GM18868 (cell line): ENCODE measurements at regions not wholly inside any gene's neighbourhood (a gene's known extent, or its start where the extent isn't known, plus 50 kb on each side); places are given as distances from the start of the nearest gene placed in this dataset.

ENCODE experiments used
- ATAC-seq: cut with Tn5 transposase; IDR thresholded peaks from one replicate; pipeline ENCODE4 v1.9.1; 2021; ENCODE audit warnings: mild to moderate bottlenecking, moderate library complexity; ENCODE audit not compliant: unreplicated experiment

DNA sequence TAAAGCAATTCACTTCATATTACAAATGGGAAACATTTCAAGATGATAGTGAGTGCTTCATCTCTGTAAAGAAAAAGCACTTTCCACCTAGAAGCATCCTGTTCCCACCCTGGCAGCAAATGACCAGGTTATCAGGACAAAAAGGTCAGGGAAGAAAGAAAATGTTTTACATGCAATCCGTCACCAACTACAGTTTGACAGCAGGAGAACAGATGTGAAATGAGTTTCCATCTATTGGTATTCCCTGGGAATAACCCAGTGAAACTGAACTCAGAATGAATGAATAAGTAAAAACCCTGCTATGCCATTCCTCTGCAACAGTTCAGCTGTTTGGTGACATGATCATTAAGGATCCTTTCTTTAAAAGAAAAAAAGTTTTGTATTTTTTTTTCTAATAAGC lies 67.6 kb downstream of the HTR1A start:
- no peak for ATAC-seq

- ATAC-seq: no peak
Observed at GRCh38 chr5:63878788-63879187, 83.5 kb downstream of the HTR1A start.

DNA sequence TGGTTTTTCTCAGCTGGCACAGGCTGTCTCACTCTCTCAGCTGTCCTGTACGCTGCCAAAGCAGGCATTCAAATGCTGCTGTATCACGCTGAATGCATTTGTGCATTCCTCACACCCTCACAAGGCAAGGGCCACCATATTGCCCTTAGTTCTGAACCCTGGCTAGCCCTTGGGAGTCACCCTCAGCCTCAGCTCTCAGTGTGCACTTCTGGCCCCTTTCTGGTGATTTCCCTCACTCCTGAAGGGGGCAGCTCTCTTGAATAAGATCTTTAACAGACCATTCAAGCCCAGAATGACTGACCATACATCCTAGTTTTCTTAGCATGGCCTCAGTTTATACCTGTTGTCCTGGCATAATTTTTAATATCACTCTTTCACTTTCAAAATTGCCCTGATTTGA lies 84.3 kb downstream of the HTR1A start:
- ATAC-seq: no peak

GRCh38 chr5:63860379-63860778 lies 101.9 kb downstream of the HTR1A start:
- ATAC-seq: no peak

DNA sequence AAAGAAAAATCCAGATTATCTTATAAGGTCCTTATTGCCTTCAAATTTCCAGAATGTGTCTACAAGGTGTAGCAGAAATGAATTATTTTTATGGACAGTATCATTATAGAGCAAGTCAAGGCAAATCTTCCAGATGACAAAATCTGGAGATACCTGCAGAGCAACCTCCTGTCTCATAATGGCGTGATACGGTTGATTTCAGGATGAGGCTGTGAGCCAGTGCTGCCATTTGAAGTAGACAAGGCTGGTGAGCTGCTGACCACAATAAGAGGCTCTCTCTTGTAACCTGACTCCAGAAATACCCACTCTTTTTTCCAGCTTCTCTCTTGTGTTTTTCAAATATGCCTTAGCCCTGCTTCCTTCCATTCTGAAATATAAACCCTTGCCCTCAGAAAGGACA lies 108.2 kb downstream of the HTR1A start:
- ATAC-seq: no peak

- no peak for ATAC-seq
Observed at GRCh38 chr5:63843190-63843589, 119.1 kb downstream of the HTR1A start.

DNA sequence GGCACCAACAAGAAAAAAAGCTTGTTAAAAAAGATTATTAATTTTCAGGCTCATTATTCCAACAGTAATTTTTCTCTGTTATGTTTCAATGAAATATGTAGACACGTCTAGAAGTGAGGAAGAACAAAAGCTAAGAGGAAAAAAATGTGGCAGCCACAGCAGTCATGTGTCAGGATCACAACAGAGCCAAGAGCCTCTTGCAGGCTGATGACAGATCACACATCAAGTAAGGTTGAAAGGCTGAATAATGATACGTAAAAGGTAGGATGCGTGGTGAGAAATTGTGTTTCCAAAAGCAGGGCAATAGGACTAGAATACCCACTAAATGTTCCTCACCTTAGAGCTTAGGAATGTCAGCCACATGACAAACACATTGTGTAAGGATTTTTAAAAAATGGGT lies 124.8 kb downstream of the HTR1A start:
- ATAC-seq: no peak

DNA sequence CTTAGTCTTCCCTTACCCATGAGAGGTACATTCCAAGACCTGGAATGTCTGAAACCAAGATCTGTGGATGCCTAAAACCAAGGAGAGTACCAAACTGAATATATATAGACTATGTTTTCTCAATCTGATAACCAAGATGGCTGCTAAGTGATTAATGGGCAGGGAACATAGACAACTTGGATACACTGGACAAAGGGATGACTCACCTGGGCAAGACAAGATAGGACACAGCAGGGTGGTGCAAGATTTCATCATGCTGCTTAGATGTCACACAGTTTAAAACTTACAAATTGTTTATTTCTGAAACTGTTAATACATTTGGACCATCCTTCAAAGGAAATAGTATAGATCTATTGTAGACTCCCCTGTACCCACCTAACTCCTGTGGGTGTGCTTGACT lies 130.9 kb downstream of the HTR1A start:
- no peak for ATAC-seq

DNA sequence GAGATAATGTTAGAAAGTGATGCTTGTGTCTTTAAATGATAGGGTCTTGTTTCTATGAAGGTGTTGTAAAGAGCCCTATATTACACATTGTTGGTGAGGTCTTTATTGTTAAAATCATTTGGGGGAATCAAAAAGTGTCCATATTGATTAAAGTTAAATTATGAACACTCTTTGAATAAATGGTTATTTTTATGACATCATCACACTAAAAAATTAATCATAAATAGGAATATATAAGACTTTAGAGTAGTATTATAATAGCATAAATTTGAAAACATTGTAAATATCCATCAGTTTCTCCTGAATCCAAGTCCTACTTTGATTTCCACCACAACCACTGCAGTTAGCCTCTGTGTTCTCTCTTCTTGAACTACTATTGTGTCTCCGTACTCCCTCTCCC lies 136.3 kb downstream of the HTR1A start:
- no peak for ATAC-seq

- no peak for ATAC-seq
Observed at GRCh38 chr5:63823583-63823982, 138.7 kb downstream of the HTR1A start.

DNA sequence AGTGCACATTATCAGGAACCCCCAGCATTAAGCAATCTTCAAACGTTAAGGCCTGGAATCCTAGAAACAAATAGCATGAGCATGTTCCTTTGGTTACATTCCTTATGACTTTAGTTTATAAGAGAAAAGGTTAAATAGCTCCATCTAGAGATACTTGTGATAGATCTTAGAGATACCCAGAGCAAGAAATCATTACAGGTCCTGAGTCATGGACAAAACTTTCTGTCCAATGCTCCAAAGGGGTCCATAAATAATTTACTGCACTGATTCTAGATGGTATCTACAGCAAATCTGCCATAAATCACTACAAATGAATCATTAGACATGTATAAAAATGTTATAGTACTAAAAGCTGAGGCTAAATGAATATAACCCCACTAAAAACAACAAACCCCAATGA lies 139.6 kb downstream of the HTR1A start:
- ATAC-seq: no peak

- no peak for ATAC-seq
Observed at GRCh38 chr5:63820577-63820976, 141.7 kb downstream of the HTR1A start.

DNA sequence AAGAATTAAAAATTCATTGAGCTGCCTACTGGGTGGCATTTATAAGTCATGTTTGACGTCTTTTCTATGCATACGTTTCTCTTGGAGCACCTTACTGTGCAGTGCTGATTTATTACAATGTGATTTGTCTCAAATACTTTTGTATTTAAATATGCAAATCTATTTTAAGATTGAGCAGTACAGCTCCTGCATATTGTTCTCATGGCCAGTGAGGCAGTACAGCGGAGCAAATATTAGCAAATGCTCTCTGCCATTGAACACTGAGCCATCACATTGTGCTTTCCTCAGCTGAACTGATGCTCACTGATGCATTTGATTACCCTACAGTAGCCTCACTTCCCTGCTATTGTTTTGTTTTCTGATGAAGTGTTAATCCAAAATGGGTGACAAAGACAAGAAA lies 149.6 kb downstream of the HTR1A start:
- no peak for ATAC-seq

GRCh38 chr5:63811961-63812360 lies 150.3 kb downstream of the HTR1A start:
- no peak for ATAC-seq

DNA sequence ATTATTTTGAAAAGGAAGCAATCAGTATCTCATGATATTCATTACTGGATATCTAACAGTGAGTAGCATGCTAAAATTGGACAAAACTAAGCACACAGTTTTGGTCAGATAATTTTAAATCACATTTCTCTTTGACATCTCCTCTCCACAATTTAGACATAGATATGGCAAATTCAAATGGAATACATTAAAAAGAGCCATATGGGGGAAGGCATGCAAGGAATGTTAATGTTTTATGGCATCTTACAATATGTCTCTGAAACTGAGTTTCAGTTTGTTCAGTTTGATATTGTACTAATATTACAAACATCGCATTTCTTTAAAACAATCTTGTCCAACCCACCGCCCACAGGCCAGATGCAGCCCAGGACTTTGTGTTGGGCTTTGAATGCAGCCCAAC lies 151.0 kb downstream of the HTR1A start:
- no peak for ATAC-seq

GRCh38 chr5:63805151-63805550 lies 157.1 kb downstream of the HTR1A start:
- ATAC-seq: no peak

GRCh38 chr5:63803165-63803564 lies 159.1 kb downstream of the HTR1A start:
- ATAC-seq: no peak

DNA sequence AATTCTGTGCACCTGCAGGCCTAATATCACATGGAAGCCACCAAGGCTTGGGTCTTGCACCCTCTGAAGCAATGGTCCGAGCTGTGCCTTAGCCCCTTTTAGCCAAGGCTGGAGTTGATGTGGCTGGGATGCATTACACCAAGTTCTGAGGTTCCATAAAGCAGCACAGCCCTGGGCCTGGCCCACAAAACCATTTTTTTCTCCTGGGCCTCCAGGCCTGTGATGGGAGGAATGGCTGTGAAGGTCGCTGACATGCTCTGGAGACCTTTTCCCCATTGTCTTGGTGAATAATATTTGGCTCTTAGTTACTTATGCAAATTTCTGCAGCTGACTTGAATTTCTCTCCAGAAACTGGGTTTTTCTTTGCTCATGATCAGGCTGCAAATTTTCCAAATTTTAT lies 167.3 kb downstream of the HTR1A start:
- no peak for ATAC-seq

DNA sequence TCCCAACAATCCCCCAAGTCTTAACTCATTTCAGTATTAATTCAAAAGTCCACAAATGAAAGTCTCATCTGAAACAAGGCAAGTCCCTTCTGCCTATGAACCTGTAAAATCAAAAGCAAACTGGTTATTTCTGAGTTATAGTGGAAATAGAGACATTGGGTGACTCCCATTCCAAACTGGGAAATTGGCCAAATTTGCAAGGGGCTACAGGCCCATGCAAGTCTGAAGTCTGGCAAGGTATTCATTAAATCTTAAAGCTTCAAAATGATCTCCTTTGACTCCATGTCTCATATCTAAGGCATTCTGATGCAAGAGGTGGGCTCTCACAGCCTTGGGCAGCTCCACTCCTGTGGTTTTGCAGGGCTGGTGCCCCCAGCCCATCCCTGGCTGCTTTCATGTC lies 167.9 kb downstream of the HTR1A start:
- no peak for ATAC-seq

GRCh38 chr5:63774939-63775338 lies 187.3 kb downstream of the HTR1A start:
- no peak for ATAC-seq

- no peak for ATAC-seq
Observed at GRCh38 chr5:63768221-63768620, 194.0 kb downstream of the HTR1A start.

DNA sequence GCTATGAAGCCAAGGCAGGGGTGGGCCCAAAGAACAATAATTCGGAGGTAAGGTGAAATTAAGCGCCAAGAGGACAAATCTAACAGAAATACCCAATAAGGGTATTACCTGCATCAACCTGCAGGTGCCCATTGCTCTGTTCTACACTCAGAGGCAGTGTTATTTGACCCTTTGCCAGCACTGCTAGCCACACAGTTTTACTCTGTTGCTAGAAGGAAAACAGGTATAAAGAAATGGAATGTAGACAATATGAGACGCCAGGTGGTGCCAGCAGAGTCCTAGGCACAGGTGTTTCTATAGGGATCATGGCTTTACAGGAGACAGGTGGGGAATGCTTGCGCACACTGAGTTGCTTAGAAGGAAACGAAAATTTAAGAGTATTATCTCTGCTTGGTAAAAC lies 201.3 kb downstream of the HTR1A start:
- ATAC-seq: no peak

GRCh38 chr5:63743096-63743798 lies 219.0 kb downstream of the HTR1A start:
- no peak for ATAC-seq
